NB4 (cell line): ENCODE measurements at regions not wholly inside any gene's neighbourhood (a gene's known extent, or its start where the extent isn't known, plus 50 kb on each side); places are given as distances from the start of the nearest gene placed in this dataset.
"Not testable (repeated sequence)": the region's sequence is repeated elsewhere in the genome, so short reads cannot be mapped to it uniquely, and the experiment has no call there.

ENCODE experiments used
- DNase-seq: peaks from one replicate; pipeline ENCODE4 v3.0.0; 2010; ENCODE audit warnings: low read depth
- H3K4me3 ChIP-seq: one replicate; pipeline ENCODE4 v1.5.1; 2011; ENCODE audit warnings: mild to moderate bottlenecking, low read depth, low read length, moderate library complexity
- MAX ChIP-seq: IDR thresholded peaks from 2 replicates; pipeline ENCODE4 v1.6.1; 2011; ENCODE audit warnings: low read depth, low read length
- MYC ChIP-seq: IDR thresholded peaks from 2 replicates; pipeline ENCODE4 v1.6.1; 2011; ENCODE audit warnings: low read depth, low read length
- POLR2A ChIP-seq: IDR thresholded peaks from 2 replicates; pipeline ENCODE4 v1.6.1; 2011; ENCODE audit warnings: mild to moderate bottlenecking; ENCODE audit not compliant: insufficient read length; ENCODE audit errors: extremely low read depth
- TF ChIP-seq, protein P1 (sequence below): IDR thresholded peaks from one replicate; pipeline ENCODE4 v1.5.1; 2012; ENCODE audit warnings: low read depth, low read length

GRCh38 chr5:99034336-99034735 is 105.5 kb upstream of the CHD1 start:
- DNase-seq: no peak
- no peak for TF ChIP-seq MAX
- TF ChIP-seq POLR2A: no peak
- TF ChIP-seq, protein P1, sequence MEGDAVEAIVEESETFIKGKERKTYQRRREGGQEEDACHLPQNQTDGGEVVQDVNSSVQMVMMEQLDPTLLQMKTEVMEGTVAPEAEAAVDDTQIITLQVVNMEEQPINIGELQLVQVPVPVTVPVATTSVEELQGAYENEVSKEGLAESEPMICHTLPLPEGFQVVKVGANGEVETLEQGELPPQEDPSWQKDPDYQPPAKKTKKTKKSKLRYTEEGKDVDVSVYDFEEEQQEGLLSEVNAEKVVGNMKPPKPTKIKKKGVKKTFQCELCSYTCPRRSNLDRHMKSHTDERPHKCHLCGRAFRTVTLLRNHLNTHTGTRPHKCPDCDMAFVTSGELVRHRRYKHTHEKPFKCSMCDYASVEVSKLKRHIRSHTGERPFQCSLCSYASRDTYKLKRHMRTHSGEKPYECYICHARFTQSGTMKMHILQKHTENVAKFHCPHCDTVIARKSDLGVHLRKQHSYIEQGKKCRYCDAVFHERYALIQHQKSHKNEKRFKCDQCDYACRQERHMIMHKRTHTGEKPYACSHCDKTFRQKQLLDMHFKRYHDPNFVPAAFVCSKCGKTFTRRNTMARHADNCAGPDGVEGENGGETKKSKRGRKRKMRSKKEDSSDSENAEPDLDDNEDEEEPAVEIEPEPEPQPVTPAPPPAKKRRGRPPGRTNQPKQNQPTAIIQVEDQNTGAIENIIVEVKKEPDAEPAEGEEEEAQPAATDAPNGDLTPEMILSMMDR: no peak
- no peak for TF ChIP-seq MYC
- no peak overlapping the region for H3K4me3 ChIP-seq

GRCh38 chr5:99033014-99033900 is 104.5 kb upstream of the CHD1 start:
- no peak for DNase-seq
- H3K4me3 ChIP-seq: peak overlapping the region; percentile 62
- no peak for TF ChIP-seq MAX

- peak overlapping the region; percentile 62 for H3K4me3 ChIP-seq
- TF ChIP-seq POLR2A (no peak), MYC (no peak), MAX (no peak)
- TF ChIP-seq, protein P1: peak; percentile 81
- peak; percentile 76 for DNase-seq
These were observed 103.6 kb upstream of the CHD1 start for GRCh38 chr5:99032234-99033013.

DNA sequence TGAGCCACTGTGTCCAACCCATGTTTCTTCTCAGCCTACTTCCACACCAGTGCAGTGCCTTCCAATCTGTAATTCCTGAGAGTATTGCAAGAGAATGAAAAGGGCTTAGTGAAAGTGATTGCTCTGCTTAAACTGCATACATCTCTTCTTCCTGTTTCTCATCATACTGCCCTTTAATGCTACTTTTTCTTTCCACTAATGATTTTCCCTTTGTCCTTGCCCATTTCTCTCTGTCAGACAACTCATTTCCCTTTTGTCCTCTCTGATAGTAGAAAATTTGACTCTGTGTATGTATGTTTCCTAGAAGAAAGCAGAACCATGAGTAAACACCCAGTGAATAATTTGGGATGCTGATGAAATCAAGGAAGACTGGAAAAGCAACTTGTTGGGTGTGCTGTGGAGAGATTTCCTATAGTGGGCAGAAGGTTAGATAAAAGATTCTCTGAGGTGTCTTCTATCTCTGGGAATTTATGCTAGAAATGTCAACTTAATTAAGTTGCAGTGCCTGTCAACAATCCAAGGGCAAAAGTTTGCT is 102.2 kb upstream of the CHD1 start:
- TF ChIP-seq MYC: no peak
- TF ChIP-seq, protein P1: no peak
- no peak for TF ChIP-seq MAX
- TF ChIP-seq POLR2A: no peak
- H3K4me3 ChIP-seq: no peak overlapping the region
- no peak for DNase-seq

GRCh38 chr5:99029172-99029571 is 100.4 kb upstream of the CHD1 start:
- H3K4me3 ChIP-seq: no peak overlapping the region
- TF ChIP-seq MYC (no peak), POLR2A (no peak), MAX (no peak)
- TF ChIP-seq, protein P1: no peak
- no peak for DNase-seq

- not testable (repeated sequence) for DNase-seq
These were observed 99.4 kb upstream of the CHD1 start for GRCh38 chr5:99028170-99028569.

More at GRCh38 chr5:99028170-99028569, 99.4 kb upstream of the CHD1 start:
- H3K4me3 ChIP-seq: not testable (repeated sequence)
